K562 (cell line): ENCODE measurements at regions not wholly inside any gene's neighbourhood (a gene's known extent, or its start where the extent isn't known, plus 50 kb on each side); places are given as distances from the start of the nearest gene placed in this dataset.

Experiments
- ATAC-seq: fragments of 200-7000 bp; cut with Tn5 transposase; 3 replicates; pipeline ENCODE4 v1.9.1; 2020; ENCODE audit warnings: moderate library complexity
- BruUV-seq: library from RNA; stranded (reverse); fragments of 400-500 nt; replicated peaks from 2 replicates; lab custom pipeline; 2021; lab: Mats Ljungman, UMichigan
- CTCF ChIA-PET: fragments of 300-600 bp; formaldehyde crosslinking; extraction: SDS; loops from one replicate; lab custom pipeline; 2021; ENCODE audit warnings: low intra/inter-chr PET ratio; lab: Yijun Ruan, JAX
- POLR2A ChIA-PET: fragments of 300-600, 350-650 bp; sonication (Branson Sonifier 250); formaldehyde crosslinking; extraction: SDS; loops from one replicate; lab custom pipeline; 2021; ENCODE audit warnings: antibody characterized with exemption, inconsistent platforms; lab: Yijun Ruan, JAX
- DNase-seq, 4 experiments: peaks; one replicate each; pipeline versions ENCODE4 v3.0.0 to v3.0.0-alpha.2; 2011 to 2018; ENCODE audit warnings: low spot score in 3 of 4, mixed read lengths in 3 of 4; ENCODE audit errors: extremely low read depth in 1 of 4
- FAIRE-seq: peaks from 2 replicates; lab custom pipeline; 2011; peaks lifted over from hg19 to GRCh38; lab: Jason Lieb, UNC
- H2AFZ ChIP-seq: 2 replicates; pipeline ENCODE4 v1.6.0; 2011; ENCODE audit warnings: low read depth, low read length, control low read depth, inconsistent platforms
- H3K27ac ChIP-seq: fragments of 200-600 bp; 3 replicates; pipeline ENCODE4 v1.8.0; 2011; ENCODE audit warnings: low read depth, mild to moderate bottlenecking, control low read depth, inconsistent platforms, low read length, moderate library complexity, mixed read lengths; ENCODE audit errors: extremely low read depth
- H3K27me3 ChIP-seq, 2 experiments: fragments of 300-600 bp in 1 of 2; 2 replicates in 1 of 2; 3 replicates in 1 of 2; pipeline versions ENCODE4 v1.6.0 to v1.8.0; 2011; ENCODE audit warnings: inconsistent platforms in 2 of 2, low read length in 2 of 2, mild to moderate bottlenecking in 1 of 2, mixed read lengths in 1 of 2, moderate library complexity in 1 of 2; ENCODE audit not compliant: control insufficient read depth in 2 of 2, insufficient read depth in 2 of 2
- H3K36me3 ChIP-seq: fragments of 300-600 bp; 3 replicates; pipeline ENCODE4 v1.8.0; 2011; ENCODE audit warnings: mild to moderate bottlenecking, low read length, inconsistent platforms; ENCODE audit not compliant: control insufficient read depth, insufficient read depth
- H3K4me1 ChIP-seq, 2 experiments: fragments of 200-600 bp in 1 of 2; replicated peaks in 1 of 2; 2 replicates in 1 of 2; 3 replicates in 1 of 2; pipeline versions ENCODE4 v1.5.1 to v1.8.0; 2011; ENCODE audit warnings: inconsistent platforms in 2 of 2, low read length in 2 of 2, mild to moderate bottlenecking in 1 of 2, mixed read lengths in 1 of 2, moderate library complexity in 1 of 2; ENCODE audit not compliant: control insufficient read depth in 2 of 2, insufficient read depth in 2 of 2
- H3K4me2 ChIP-seq: 2 replicates; pipeline ENCODE4 v1.6.1; 2011; ENCODE audit warnings: low read length, control low read depth, inconsistent platforms, mixed read lengths; ENCODE audit not compliant: insufficient read depth
- H3K4me3 ChIP-seq: fragments of 200-600 bp; sonication (generic), shearing (Covaris generic); 2 replicates; pipeline ENCODE4 v1.5.1; 2016; ENCODE audit warnings: control low read depth, inconsistent platforms
- H3K79me2 ChIP-seq: fragments of 200-600 bp; 3 replicates; pipeline ENCODE4 v1.8.0; 2011; ENCODE audit warnings: low read length, inconsistent platforms; ENCODE audit not compliant: control insufficient read depth, insufficient read depth
- H3K9ac ChIP-seq, 2 experiments: 2 replicates each; pipeline versions ENCODE4 v1.6.0 to v1.6.1; 2011; ENCODE audit warnings: low read depth in 2 of 2, low read length in 2 of 2, control low read depth in 1 of 2, inconsistent platforms in 1 of 2, mild to moderate bottlenecking in 1 of 2, mixed read lengths in 1 of 2; ENCODE audit not compliant: insufficient read depth in 1 of 2
- H3K9me1 ChIP-seq: one replicate; pipeline ENCODE4 v1.6.0; 2011; ENCODE audit warnings: inconsistent platforms, mild to moderate bottlenecking, low read length, moderate library complexity; ENCODE audit not compliant: control insufficient read depth, insufficient read depth
- H3K9me3 ChIP-seq: replicated peaks from 2 replicates; pipeline ENCODE4 v1.5.1; 2011; ENCODE audit warnings: low read depth, low read length, inconsistent platforms; ENCODE audit not compliant: control insufficient read depth, insufficient read depth
- H4K20me1 ChIP-seq: replicated peaks from 2 replicates; pipeline ENCODE4 v1.6.1; 2011; ENCODE audit warnings: low read length, inconsistent platforms, mixed read lengths; ENCODE audit not compliant: control insufficient read depth, insufficient read depth
- DEAF1 ChIP-seq: fragments of 450-650 bp; formaldehyde crosslinking; IDR thresholded peaks from 2 replicates; pipeline ENCODE4 v1.4.0; 2020; ENCODE audit warnings: mild to moderate bottlenecking, moderate library complexity
- LCOR ChIP-seq: sonication (generic); formaldehyde crosslinking; IDR thresholded peaks from 2 replicates; pipeline ENCODE4 v1.8.0; 2022; ENCODE audit warnings: mild to moderate bottlenecking, missing genetic modification reagents
- MLX ChIP-seq, 2 experiments: fragments of 450-650 bp in 1 of 2; sonication (generic) in 1 of 2; formaldehyde crosslinking; conservative IDR thresholded peaks; 2 replicates each; pipeline versions ENCODE4 v1.4.0 to v1.8.1; 2020 to 2022; ENCODE audit warnings: mild to moderate bottlenecking in 1 of 2, missing genetic modification reagents in 1 of 2
- POLR3G ChIP-seq: IDR thresholded peaks from 2 replicates; pipeline ENCODE4 v1.6.1; 2011; ENCODE audit not compliant: insufficient read length, insufficient replicate concordance; ENCODE audit errors: extremely low read depth
- PRPF4 ChIP-seq: fragments of 200-400 bp; formaldehyde crosslinking; IDR thresholded peaks from one replicate; pipeline ENCODE4 v1.6.1; 2017; ENCODE audit warnings: low read length, low read depth, mild to moderate bottlenecking; ENCODE audit not compliant: insufficient read depth, poor library complexity, severe bottlenecking
- SIN3B ChIP-seq: fragments of 450-650 bp; IDR thresholded peaks from 2 replicates; pipeline ENCODE4 v1.6.1; 2017; ENCODE audit warnings: low read depth, mild to moderate bottlenecking, moderate library complexity
- SMARCE1 ChIP-seq: fragments of 450-650 bp; IDR thresholded peaks from 2 replicates; pipeline ENCODE4 v1.7.1; 2016; ENCODE audit warnings: mild to moderate bottlenecking
- SOX6 ChIP-seq: fragments of 450-650 bp; IDR thresholded peaks from 2 replicates; pipeline ENCODE4 v1.6.1; 2014; ENCODE audit warnings: mild to moderate bottlenecking
- SPI1 ChIP-seq: IDR thresholded peaks from 2 replicates; pipeline ENCODE4 v1.6.1; 2011; ENCODE audit warnings: low read depth, low read length, control low read depth, borderline replicate concordance
- TBP ChIP-seq: optimal IDR thresholded peaks from 2 replicates; pipeline ENCODE3; 2011; ENCODE audit warnings: low read depth, low read length, improper control_type of control experiment
- TFE3 ChIP-seq: fragments of 450-650 bp; formaldehyde crosslinking; IDR thresholded peaks from 2 replicates; pipeline ENCODE4 v1.4.0; 2020; ENCODE audit warnings: mild to moderate bottlenecking, mixed read lengths
- ZC3H11A ChIP-seq: IDR thresholded peaks from 2 replicates; pipeline ENCODE4 v1.6.1; 2012; ENCODE audit warnings: low read depth, low read length, improper control_type of control experiment
- ZNF324 ChIP-seq: fragments of 250-450 bp; sonication (Bioruptor Pico); IDR thresholded peaks from 2 replicates; pipeline ENCODE4 v1.4.0; 2020; ENCODE audit warnings: mild to moderate bottlenecking
- ZNF41 ChIP-seq: fragments of 250-450 bp; sonication (Bioruptor Pico); conservative IDR thresholded peaks from 2 replicates; pipeline ENCODE4 v1.4.0; 2020; ENCODE audit warnings: mild to moderate bottlenecking
- ZNF785 ChIP-seq: fragments of 250-450 bp; sonication (Bioruptor Pico); IDR thresholded peaks from 2 replicates; pipeline ENCODE4 v1.4.0; 2020; ENCODE audit warnings: mild to moderate bottlenecking
- ZSCAN29 ChIP-seq: fragments of 450-650 bp; IDR thresholded peaks from 2 replicates; pipeline ENCODE4 v1.6.1; 2017
- WGBS: fragments of 100-300 bp; shearing (Covaris generic); methylation state at CpG from one replicate; pipeline ENCODE4 v1.1.6; 2016; ENCODE audit warnings: low coverage, mixed read lengths; ENCODE audit not compliant: insufficient coverage; ENCODE audit errors: missing lambda C conversion rate; 5-methylcytosine and 5-hydroxymethylcytosine counted together
- in situ Hi-C: fragments of 300-500 bp; cut with MboI; formaldehyde crosslinking; loops from 4 replicates; pipeline ENCODE4 v1.15.0; 2018; ENCODE audit warnings: inconsistent platforms, mixed read lengths
- intact Hi-C: fragments of 100-400 bp; cut with micrococcal nuclease; formaldehyde crosslinking; loops from 2 replicates; pipeline ENCODE4 v1.14.2; 2022
- TF ChIP-seq, protein P1 (sequence below): fragments of 250-450 bp; sonication (Bioruptor Pico); IDR thresholded peaks from 2 replicates; pipeline ENCODE4 v1.4.0; 2020; ENCODE audit warnings: mild to moderate bottlenecking, moderate library complexity

- H3K27me3 ChIP-seq = no peaks in the 10 kb centered on the region
- no TSS peak for BruUV-seq
- FAIRE-seq (no peak), ATAC-seq (no peak), DNase-seq (no peak)
- H4K20me1 ChIP-seq = no peaks in the 10 kb centered on the region
- no peaks in the 10 kb centered on the region for H3K9me3 ChIP-seq
- H3K79me2 ChIP-seq = no peaks in the 10 kb centered on the region
- H3K9ac ChIP-seq = no peak overlapping the region
- no peak overlapping the region for H3K4me3 ChIP-seq
- intact Hi-C loops = no loop called here
- no peaks in the 10 kb centered on the region for H3K36me3 ChIP-seq
- H3K9me1 ChIP-seq = no peaks in the 10 kb centered on the region
- CTCF ChIA-PET = no interaction called here
- no peaks in the 10 kb centered on the region for H3K4me1 ChIP-seq
- no peak overlapping the region for H3K4me2 ChIP-seq
- H3K27ac ChIP-seq = no peak overlapping the region
- WGBS = 0% methylated on average over 2 of the region's 5 CpGs
- in situ Hi-C loops = no loop called here
- no peak overlapping the region for H2AFZ ChIP-seq
- POLR2A ChIA-PET = no interaction called here
- TF ChIP-seq ZNF41 (CRISPR knock-in tag) (no peak), SPI1 (no peak), LCOR (CRISPR knock-in tag) (no peak), ZNF324 (no peak), SOX6 (no peak), TBP (no peak), ZNF785 (CRISPR knock-in tag) (no peak), DEAF1 (no peak), SMARCE1 (no peak), ZC3H11A (no peak), SIN3B (no peak), MLX (CRISPR knock-in tag; conservative IDR thresholded peaks at IDR 0.05) (no peak), ZSCAN29 (no peak), POLR3G (no peak), TFE3 (CRISPR knock-in tag) (no peak), PRPF4 (no peak)
- TF ChIP-seq, protein P1, sequence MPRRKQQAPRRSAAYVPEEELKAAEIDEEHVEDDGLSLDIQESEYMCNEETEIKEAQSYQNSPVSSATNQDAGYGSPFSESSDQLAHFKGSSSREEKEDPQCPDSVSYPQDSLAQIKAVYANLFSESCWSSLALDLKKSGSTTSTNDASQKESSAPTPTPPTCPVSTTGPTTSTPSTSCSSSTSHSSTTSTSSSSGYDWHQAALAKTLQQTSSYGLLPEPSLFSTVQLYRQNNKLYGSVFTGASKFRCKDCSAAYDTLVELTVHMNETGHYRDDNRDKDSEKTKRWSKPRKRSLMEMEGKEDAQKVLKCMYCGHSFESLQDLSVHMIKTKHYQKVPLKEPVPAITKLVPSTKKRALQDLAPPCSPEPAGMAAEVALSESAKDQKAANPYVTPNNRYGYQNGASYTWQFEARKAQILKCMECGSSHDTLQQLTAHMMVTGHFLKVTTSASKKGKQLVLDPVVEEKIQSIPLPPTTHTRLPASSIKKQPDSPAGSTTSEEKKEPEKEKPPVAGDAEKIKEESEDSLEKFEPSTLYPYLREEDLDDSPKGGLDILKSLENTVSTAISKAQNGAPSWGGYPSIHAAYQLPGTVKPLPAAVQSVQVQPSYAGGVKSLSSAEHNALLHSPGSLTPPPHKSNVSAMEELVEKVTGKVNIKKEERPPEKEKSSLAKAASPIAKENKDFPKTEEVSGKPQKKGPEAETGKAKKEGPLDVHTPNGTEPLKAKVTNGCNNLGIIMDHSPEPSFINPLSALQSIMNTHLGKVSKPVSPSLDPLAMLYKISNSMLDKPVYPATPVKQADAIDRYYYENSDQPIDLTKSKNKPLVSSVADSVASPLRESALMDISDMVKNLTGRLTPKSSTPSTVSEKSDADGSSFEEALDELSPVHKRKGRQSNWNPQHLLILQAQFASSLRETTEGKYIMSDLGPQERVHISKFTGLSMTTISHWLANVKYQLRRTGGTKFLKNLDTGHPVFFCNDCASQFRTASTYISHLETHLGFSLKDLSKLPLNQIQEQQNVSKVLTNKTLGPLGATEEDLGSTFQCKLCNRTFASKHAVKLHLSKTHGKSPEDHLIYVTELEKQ (CRISPR knock-in tag) = no peak
These were observed 78.0 kb upstream of the SSTR1 start for GRCh38 chr14:38129705-38130104.
